ENCODE measurements at regions not wholly inside any gene's neighbourhood (a gene's known extent, or its start where the extent isn't known, plus 50 kb on each side); places are given as distances from the start of the nearest gene placed in this dataset.

GRCh38 chr3:111318289-111318688, 223.7 kb upstream of the CD96 start:
- Mint-ChIP-seq H3K4me1 (ENCODE audit: low read depth, unreplicated experiment) (peaks cover 13% of the 10 kb centered on the region), H3K27ac (ENCODE audit: unreplicated experiment) (no peak overlapping the region), H3K9me3 (ENCODE audit: unreplicated experiment) (peaks cover 8% of the 10 kb centered on the region), H3K36me3 (ENCODE audit: insufficient read depth, unreplicated experiment) (no peaks in the 10 kb centered on the region), H3K4me3 (ENCODE audit: unreplicated experiment) (no peak overlapping the region), H3K27me3 (ENCODE audit: insufficient read depth, unreplicated experiment) (no peaks in the 10 kb centered on the region)
- TF ChIP-seq CTCF (IDR thresholded peaks at IDR 0.05; ENCODE audit: insufficient read depth in 1 of 2, low read depth in 1 of 2, low read length in 1 of 2, severe bottlenecking in 1 of 2, unreplicated experiment in 1 of 2): no peak
- H3K36me3 ChIP-seq (ENCODE audit: control insufficient read depth, insufficient read depth, low read length): no peaks in the 10 kb centered on the region
- intact Hi-C loops (cut with micrococcal nuclease; ENCODE audit: unreplicated experiment): no loop called here
- BruUV-seq (replicated peaks): no TSS peak
- ChIA-PET POLR2A (no interaction called here), CTCF (no interaction called here)
- H3K4me3 ChIP-seq (ENCODE audit: low read depth, low read length): no peak overlapping the region
- no peaks in the 10 kb centered on the region for H3K9me3 ChIP-seq
- H3K27me3 ChIP-seq (replicated peaks; ENCODE audit: control insufficient read depth, insufficient read depth, low read length): no peaks in the 10 kb centered on the region
- DNase-seq: no peak
- H3K4me1 ChIP-seq: peaks cover 16% of the 10 kb centered on the region; the same call in 1 of the 2 replicates

GRCh38 chr3:111319598-111319997, 222.4 kb upstream of the CD96 start:
- Mint-ChIP-seq H3K36me3 (ENCODE audit: insufficient read depth, unreplicated experiment) (no peaks in the 10 kb centered on the region), H3K27me3 (ENCODE audit: insufficient read depth, unreplicated experiment) (no peaks in the 10 kb centered on the region), H3K27ac (ENCODE audit: unreplicated experiment) (no peak overlapping the region), H3K9me3 (ENCODE audit: unreplicated experiment) (peaks cover 8% of the 10 kb centered on the region), H3K4me1 (ENCODE audit: low read depth, unreplicated experiment) (peaks cover 15% of the 10 kb centered on the region), H3K4me3 (ENCODE audit: unreplicated experiment) (no peak overlapping the region)
- no peak overlapping the region for H3K4me3 ChIP-seq (ENCODE audit: low read depth, low read length)
- H3K9me3 ChIP-seq: no peaks in the 10 kb centered on the region
- no peaks in the 10 kb centered on the region for H3K27me3 ChIP-seq (replicated peaks; ENCODE audit: control insufficient read depth, insufficient read depth, low read length)
- BruUV-seq (replicated peaks): no TSS peak
- intact Hi-C loops (cut with micrococcal nuclease; ENCODE audit: unreplicated experiment): no loop called here
- ChIA-PET CTCF (no interaction called here), POLR2A (interaction anchor here (0.6 kb wide), 1 partner anchor 969 kb away, joined by 3 read pairs; no protein-coding TSS in a partner anchor)
- H3K4me1 ChIP-seq: peaks cover 8% of the 10 kb centered on the region; the same call in 1 of the 2 replicates
- no peak for TF ChIP-seq CTCF (IDR thresholded peaks at IDR 0.05; ENCODE audit: insufficient read depth in 1 of 2, low read depth in 1 of 2, low read length in 1 of 2, severe bottlenecking in 1 of 2, unreplicated experiment in 1 of 2)
- DNase-seq: no peak
- no peaks in the 10 kb centered on the region for H3K36me3 ChIP-seq (ENCODE audit: control insufficient read depth, insufficient read depth, low read length)

- DNase-seq: no peak
- BruUV-seq (replicated peaks): no TSS peak
- H3K36me3 Mint-ChIP-seq (ENCODE audit: insufficient read depth, unreplicated experiment): no peaks in the 10 kb centered on the region
- H3K36me3 ChIP-seq (ENCODE audit: control insufficient read depth, insufficient read depth, low read length): no peaks in the 10 kb centered on the region
- H3K4me1 Mint-ChIP-seq (ENCODE audit: low read depth, unreplicated experiment): peaks cover 20% of the 10 kb centered on the region
- no peak for TF ChIP-seq CTCF (IDR thresholded peaks at IDR 0.05; ENCODE audit: insufficient read depth in 1 of 2, low read depth in 1 of 2, low read length in 1 of 2, severe bottlenecking in 1 of 2, unreplicated experiment in 1 of 2)
- peaks cover 8% of the 10 kb centered on the region for H3K9me3 Mint-ChIP-seq (ENCODE audit: unreplicated experiment)
- intact Hi-C loops (cut with micrococcal nuclease; ENCODE audit: unreplicated experiment): no loop called here
- H3K4me3 ChIP-seq (ENCODE audit: low read depth, low read length): no peak overlapping the region
- no peaks in the 10 kb centered on the region for H3K27me3 Mint-ChIP-seq (ENCODE audit: insufficient read depth, unreplicated experiment)
- H3K9me3 ChIP-seq: no peaks in the 10 kb centered on the region
- peaks cover 8% of the 10 kb centered on the region; the same call in 1 of the 2 replicates for H3K4me1 ChIP-seq
- H3K4me3 Mint-ChIP-seq (ENCODE audit: unreplicated experiment): peak overlapping the region; percentile 39
- CTCF ChIA-PET: no interaction called here
- POLR2A ChIA-PET: interaction anchor here (0.6 kb wide), 2 partner anchors 168 to 342 kb away, joined by 3 to 5 read pairs; no protein-coding TSS in a partner anchor
- H3K27ac Mint-ChIP-seq (ENCODE audit: unreplicated experiment): peak overlapping the region; percentile 28
- H3K27me3 ChIP-seq (replicated peaks; ENCODE audit: control insufficient read depth, insufficient read depth, low read length): no peaks in the 10 kb centered on the region
Observed at GRCh38 chr3:111321786-111322185, 220.2 kb upstream of the CD96 start.
